ENCODE measurements at regions not wholly inside any gene's neighbourhood (a gene's known extent, or its start where the extent isn't known, plus 50 kb on each side); places are given as distances from the start of the nearest gene placed in this dataset.

DNA sequence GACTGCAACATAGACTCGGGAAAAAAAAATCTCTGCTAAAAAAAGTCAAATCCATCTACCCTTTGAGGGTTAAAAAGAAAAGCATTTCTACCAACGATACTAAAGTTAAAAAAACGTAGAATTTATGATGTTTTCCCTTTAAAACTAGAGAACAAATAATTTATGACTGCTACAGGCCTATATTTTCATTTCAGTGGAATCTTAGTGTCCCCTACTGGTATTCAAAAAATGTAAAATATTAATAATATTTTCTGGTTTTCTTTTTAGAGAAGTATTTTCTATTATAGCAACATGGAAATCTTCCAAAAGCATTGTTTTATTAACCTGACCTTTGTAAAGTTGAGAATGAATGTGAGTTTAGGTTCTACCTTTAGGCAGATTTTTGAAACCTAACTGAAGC, 1582.2 kb downstream of the MRPL39 start:
- TF ChIP-seq, protein P1, sequence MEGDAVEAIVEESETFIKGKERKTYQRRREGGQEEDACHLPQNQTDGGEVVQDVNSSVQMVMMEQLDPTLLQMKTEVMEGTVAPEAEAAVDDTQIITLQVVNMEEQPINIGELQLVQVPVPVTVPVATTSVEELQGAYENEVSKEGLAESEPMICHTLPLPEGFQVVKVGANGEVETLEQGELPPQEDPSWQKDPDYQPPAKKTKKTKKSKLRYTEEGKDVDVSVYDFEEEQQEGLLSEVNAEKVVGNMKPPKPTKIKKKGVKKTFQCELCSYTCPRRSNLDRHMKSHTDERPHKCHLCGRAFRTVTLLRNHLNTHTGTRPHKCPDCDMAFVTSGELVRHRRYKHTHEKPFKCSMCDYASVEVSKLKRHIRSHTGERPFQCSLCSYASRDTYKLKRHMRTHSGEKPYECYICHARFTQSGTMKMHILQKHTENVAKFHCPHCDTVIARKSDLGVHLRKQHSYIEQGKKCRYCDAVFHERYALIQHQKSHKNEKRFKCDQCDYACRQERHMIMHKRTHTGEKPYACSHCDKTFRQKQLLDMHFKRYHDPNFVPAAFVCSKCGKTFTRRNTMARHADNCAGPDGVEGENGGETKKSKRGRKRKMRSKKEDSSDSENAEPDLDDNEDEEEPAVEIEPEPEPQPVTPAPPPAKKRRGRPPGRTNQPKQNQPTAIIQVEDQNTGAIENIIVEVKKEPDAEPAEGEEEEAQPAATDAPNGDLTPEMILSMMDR (IDR thresholded peaks at IDR 0.05): no peak
- no peak for TF ChIP-seq POLR2A (IDR thresholded peaks at IDR 0.05)

Measured in lower leg skin (tissue), 3 donors.